Upper lobe of left lung (tissue), 6 donors: ENCODE measurements at regions not wholly inside any gene's neighbourhood (a gene's known extent, or its start where the extent isn't known, plus 50 kb on each side); places are given as distances from the start of the nearest gene placed in this dataset.

ENCODE experiments used
- ATAC-seq, 2 donors: fragments of 200-7000 bp; cut with Tn5 transposase; one replicate each; pipeline ENCODE4 v1.9.1; 2022; ENCODE audit warnings: mild to moderate bottlenecking in 2 of 2, moderate library complexity in 2 of 2; ENCODE audit not compliant: low FRiP score in 2 of 2
- DNase-seq, 2 donors: peaks; one replicate each; pipeline ENCODE4 v3.0.0-alpha.2; 2019 to 2020
- H3K27ac ChIP-seq, 4 donors: fragments of 200-600 bp; sonication (generic); one replicate each; pipeline ENCODE4 v1.5.1; 2016 to 2019
- H3K27me3 ChIP-seq, 4 donors: fragments of 200-600 bp; sonication (generic); one replicate each; pipeline ENCODE4 v1.5.1; 2017 to 2019
- H3K36me3 ChIP-seq, 4 donors: fragments of 200-600 bp; sonication (generic); one replicate each; pipeline ENCODE4 v1.5.1; 2016 to 2019
- H3K4me1 ChIP-seq, 4 donors: fragments of 200-600 bp; sonication (generic); one replicate each; pipeline ENCODE4 v1.5.1; 2018 to 2019
- H3K4me3 ChIP-seq, 4 donors: fragments of 200-600 bp; sonication (generic); one replicate each; pipeline ENCODE4 v1.5.1; 2017 to 2019; ENCODE audit warnings: mild to moderate bottlenecking in 2 of 4, moderate library complexity in 1 of 4
- H3K9me3 ChIP-seq, 4 donors: fragments of 200-600 bp; sonication (generic); one replicate each; pipeline ENCODE4 v1.5.1; 2018 to 2019
- CTCF ChIP-seq, 6 experiments: fragments of 450-650 bp in 4 of 6; fragments of 200-600 bp in 2 of 6; sonication (generic) in 2 of 6; IDR thresholded peaks; one replicate each; pipeline ENCODE4 v1.5.1; 2016 to 2019; ENCODE audit warnings: antibody characterized with exemption in 6 of 6
- EP300 ChIP-seq, 4 donors: sonication (generic); formaldehyde crosslinking; IDR thresholded peaks; one replicate each; pipeline ENCODE4 v1.5.1; 2017; ENCODE audit warnings: antibody characterized with exemption in 4 of 4, control low read depth in 2 of 4
- POLR2A ChIP-seq, 4 donors: fragments of 450-650 bp; IDR thresholded peaks; one replicate each; pipeline ENCODE4 v1.5.1; 2016 to 2017; ENCODE audit warnings: antibody characterized with exemption in 4 of 4, mild to moderate bottlenecking in 2 of 4
- POLR2AphosphoS5 ChIP-seq, 2 donors: sonication (generic); formaldehyde crosslinking; IDR thresholded peaks; one replicate each; pipeline ENCODE4 v1.5.1; 2017; ENCODE audit warnings: antibody characterized with exemption in 2 of 2
- WGBS, 2 donors: methylation state at CpG; one replicate each; pipeline ENCODE4 v1.1.5; 2017 to 2018; 5-methylcytosine and 5-hydroxymethylcytosine counted together
- donor health status: DM: no; HTN: no; CAD: no; lungs with moderate emphysema.
- donor health status: DM: no; HTN: yes; CAD: no; lungs with severe emphysema.

GRCh38 chr2:117071556-117072102 lies 742.9 kb upstream of the DDX18 start:
- peak in 1 of 2 donors; percentile 78 for DNase-seq
- H3K4me3 ChIP-seq, result no peak overlapping the region
- no peaks in the 10 kb centered on the region for H3K4me1 ChIP-seq

GRCh38 chr2:117074756-117075155 lies 739.7 kb upstream of the DDX18 start:
- Histone ChIP-seq H3K36me3 (no peaks in the 10 kb centered on the region), H3K4me3 (no peak overlapping the region), H3K9me3 (peaks cover 0 to 12% (median 0%) of the 10 kb centered on the region in 4 donors), H3K27ac (no peak overlapping the region), H3K4me1 (no peaks in the 10 kb centered on the region), H3K27me3 (no peaks in the 10 kb centered on the region)
- ATAC-seq (no peak), DNase-seq (no peak)
- WGBS, 2 donors, result 72 to 85% methylated on average over 4 of the region's 4 CpGs
- TF ChIP-seq POLR2AphosphoS5 (IDR thresholded peaks at IDR 0.05) (no peak), CTCF (IDR thresholded peaks at IDR 0.05) (no peak), EP300 (IDR thresholded peaks at IDR 0.05) (no peak)

More at GRCh38 chr2:117071556-117072102, 742.9 kb upstream of the DDX18 start:
- peak in 1 of 2 donors; percentile 34 for ATAC-seq
- H3K27ac ChIP-seq, result no peak overlapping the region
- peaks cover 0 to 12% (median 0%) of the 10 kb centered on the region in 4 donors for H3K9me3 ChIP-seq
- no peaks in the 10 kb centered on the region for H3K36me3 ChIP-seq
- WGBS, 2 donors, result 95 to 97% methylated on average over 13 to 31 of the region's 31 CpGs
- H3K27me3 ChIP-seq, result no peaks in the 10 kb centered on the region
- TF ChIP-seq POLR2AphosphoS5 (IDR thresholded peaks at IDR 0.05) (no peak), POLR2A (IDR thresholded peaks at IDR 0.05) (no peak), EP300 (IDR thresholded peaks at IDR 0.05) (no peak), CTCF (IDR thresholded peaks at IDR 0.05) (no peak)

- no peak for TF ChIP-seq POLR2A (IDR thresholded peaks at IDR 0.05)
- TF ChIP-seq POLR2AphosphoS5 (IDR thresholded peaks at IDR 0.05), result no peak
- no peak for TF ChIP-seq EP300 (IDR thresholded peaks at IDR 0.05)
- no peak overlapping the region for H3K4me3 ChIP-seq
- no peaks in the 10 kb centered on the region for H3K9me3 ChIP-seq
- no peaks in the 10 kb centered on the region for H3K4me1 ChIP-seq
- 40 to 41% methylated on average over 3 of the region's 3 CpGs for WGBS, 2 donors
- no peak for ATAC-seq
- no peak overlapping the region for H3K27ac ChIP-seq
- no peaks in the 10 kb centered on the region for H3K27me3 ChIP-seq
- no peaks in the 10 kb centered on the region for H3K36me3 ChIP-seq
- no peak for DNase-seq
Measured at GRCh38 chr2:117085256-117085655, 729.2 kb upstream of the DDX18 start.

GRCh38 chr2:117085737-117086136 lies 728.8 kb upstream of the DDX18 start:
- no peaks in the 10 kb centered on the region for H3K4me1 ChIP-seq
- 85 to 89% methylated on average over 1 of the region's 1 CpG for WGBS, 2 donors
- no peak overlapping the region for H3K27ac ChIP-seq
- no peaks in the 10 kb centered on the region for H3K9me3 ChIP-seq
- ATAC-seq, result no peak
- no peaks in the 10 kb centered on the region for H3K27me3 ChIP-seq
- DNase-seq, result no peak
- no peaks in the 10 kb centered on the region for H3K36me3 ChIP-seq
- no peak overlapping the region for H3K4me3 ChIP-seq
- TF ChIP-seq POLR2A (IDR thresholded peaks at IDR 0.05) (no peak), CTCF (IDR thresholded peaks at IDR 0.05) (no peak), EP300 (IDR thresholded peaks at IDR 0.05) (no peak), POLR2AphosphoS5 (IDR thresholded peaks at IDR 0.05) (no peak)

GRCh38 chr2:117086174-117086942 lies 728.1 kb upstream of the DDX18 start:
- no peaks in the 10 kb centered on the region for H3K36me3 ChIP-seq
- DNase-seq (no peak), ATAC-seq (no peak)
- no peaks in the 10 kb centered on the region for H3K27me3 ChIP-seq
- WGBS, 2 donors, result 75 to 88% methylated on average over 3 of the region's 3 CpGs
- H3K4me1 ChIP-seq, result no peaks in the 10 kb centered on the region
- no peak overlapping the region for H3K4me3 ChIP-seq
- TF ChIP-seq POLR2A (IDR thresholded peaks at IDR 0.05) (no peak), POLR2AphosphoS5 (IDR thresholded peaks at IDR 0.05) (no peak), EP300 (IDR thresholded peaks at IDR 0.05) (no peak), CTCF (IDR thresholded peaks at IDR 0.05) (no peak)
- no peaks in the 10 kb centered on the region for H3K9me3 ChIP-seq
- no peak overlapping the region for H3K27ac ChIP-seq
